HT1080 (cell line): ENCODE measurements at regions not wholly inside any gene's neighbourhood (a gene's known extent, or its start where the extent isn't known, plus 50 kb on each side); places are given as distances from the start of the nearest gene placed in this dataset.

Experiments
- DNase-seq: peaks from one replicate; pipeline ENCODE4 v3.0.0-alpha.2; 2015; ENCODE audit warnings: low read depth

GRCh38 chr7:132672200-132672990, 96.1 kb upstream of the PLXNA4 start:
- peak; percentile 12 for DNase-seq

GRCh38 chr7:132666774-132667172, 90.5 kb upstream of the PLXNA4 start:
- DNase-seq: no peak

DNA sequence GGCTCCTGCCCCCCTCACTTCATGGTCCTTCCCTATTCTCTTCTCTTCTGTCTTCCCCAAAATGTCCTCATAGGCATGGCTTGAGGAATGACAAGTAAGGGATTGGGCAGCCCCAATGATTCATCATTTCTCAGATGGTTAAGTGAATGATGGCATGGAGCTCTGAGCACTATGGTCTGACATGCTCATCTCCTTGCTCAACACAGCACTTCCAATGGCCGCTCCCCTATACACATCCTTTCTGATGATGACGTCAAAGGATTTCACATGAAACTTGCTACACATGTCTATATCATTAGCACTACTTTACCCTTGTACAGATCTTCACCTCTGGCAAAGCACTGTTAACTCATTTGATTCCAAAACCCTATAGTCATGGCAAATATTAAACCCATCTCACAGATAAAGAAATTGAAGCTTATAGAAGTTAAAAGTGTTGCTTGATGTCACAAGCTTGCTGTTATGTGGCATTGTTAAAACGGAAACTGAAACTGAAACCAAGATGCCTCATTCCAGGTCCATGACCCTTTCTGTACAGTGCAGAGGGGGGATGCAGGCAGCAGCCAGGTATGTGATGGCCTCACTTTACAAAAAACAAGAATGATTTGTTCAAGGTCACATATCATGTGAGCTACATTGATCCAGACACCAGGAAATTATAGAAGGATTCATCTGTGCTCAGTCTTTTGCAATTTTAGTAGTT, 90.0 kb upstream of the PLXNA4 start:
- peak; percentile 43 for DNase-seq

DNA sequence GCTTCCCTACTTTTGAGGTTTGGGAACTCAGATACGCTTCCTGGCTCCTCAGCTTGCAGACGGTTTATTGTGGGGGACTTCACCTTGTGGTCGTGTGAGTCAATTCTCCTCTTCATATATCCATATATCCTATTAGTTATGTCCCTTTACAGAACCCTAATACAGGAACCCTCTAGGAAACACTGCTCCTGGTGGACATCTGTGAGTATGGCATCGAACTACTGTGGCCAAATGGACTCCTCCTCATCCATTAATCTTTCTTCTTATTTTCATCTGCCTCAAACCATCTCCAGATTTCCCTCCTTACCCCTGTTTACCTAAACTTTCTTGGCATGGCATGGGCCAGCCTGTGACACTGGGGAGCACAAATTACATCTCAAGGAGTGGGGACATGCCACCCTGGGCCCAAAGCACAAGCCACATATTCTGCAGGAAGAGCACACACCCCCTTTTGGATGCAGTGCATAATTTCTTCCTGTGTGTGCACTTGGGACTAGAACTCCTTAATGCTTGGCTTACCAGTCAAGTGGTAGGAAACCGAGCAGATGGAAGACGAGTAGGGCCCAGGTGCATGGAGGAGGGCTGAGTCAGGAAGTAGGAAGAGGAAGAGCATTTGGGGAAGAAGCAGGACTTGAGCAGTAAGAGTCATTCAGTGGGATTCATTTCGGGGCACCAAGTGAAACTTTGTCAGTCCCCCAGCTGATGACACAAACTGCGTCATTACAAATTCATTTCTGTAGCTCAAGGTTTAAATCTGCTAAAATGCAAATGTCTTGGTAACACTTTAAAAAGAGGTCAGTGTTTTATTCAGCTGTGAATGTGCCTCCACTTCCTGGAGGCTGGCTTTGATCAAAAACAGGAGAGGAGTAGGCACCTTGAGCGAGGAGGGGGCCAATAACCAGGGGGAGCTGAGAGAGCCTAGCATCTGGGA, 80.8 kb upstream of the PLXNA4 start:
- DNase-seq: peak; percentile 44

GRCh38 chr7:132656341-132656740, 80.1 kb upstream of the PLXNA4 start:
- no peak for DNase-seq

GRCh38 chr7:132655131-132655727, 79.0 kb upstream of the PLXNA4 start:
- DNase-seq: no peak

GRCh38 chr7:132654150-132654549, 77.9 kb upstream of the PLXNA4 start:
- no peak for DNase-seq

GRCh38 chr7:132653366-132653930, 77.2 kb upstream of the PLXNA4 start:
- DNase-seq: no peak

DNA sequence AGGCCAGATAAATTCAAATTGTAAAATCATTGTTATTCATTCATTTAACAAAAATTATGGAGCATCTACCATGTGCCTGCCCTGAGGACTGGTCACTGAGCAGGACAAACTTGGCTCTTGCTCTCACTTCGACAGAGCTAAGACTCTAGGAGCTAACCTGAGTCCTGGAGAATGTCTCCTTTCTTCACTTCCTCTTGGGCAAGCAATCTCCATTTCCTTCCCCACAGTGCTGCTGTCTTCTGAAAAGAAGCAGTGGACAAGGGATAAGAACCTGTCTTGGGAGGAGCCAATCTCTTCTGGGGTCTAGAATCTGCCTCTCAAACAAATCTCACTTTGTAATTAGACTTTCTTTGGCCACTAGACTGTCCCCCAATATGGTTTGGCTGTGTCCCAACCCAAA, 76.2 kb upstream of the PLXNA4 start:
- no peak for DNase-seq

GRCh38 chr7:132650498-132650897, 74.2 kb upstream of the PLXNA4 start:
- DNase-seq: peak; percentile 88

- DNase-seq: no peak
Observed at GRCh38 chr7:132647311-132647710, 71.0 kb upstream of the PLXNA4 start.

GRCh38 chr7:132646052-132646451, 69.8 kb upstream of the PLXNA4 start:
- DNase-seq: peak; percentile 63

DNA sequence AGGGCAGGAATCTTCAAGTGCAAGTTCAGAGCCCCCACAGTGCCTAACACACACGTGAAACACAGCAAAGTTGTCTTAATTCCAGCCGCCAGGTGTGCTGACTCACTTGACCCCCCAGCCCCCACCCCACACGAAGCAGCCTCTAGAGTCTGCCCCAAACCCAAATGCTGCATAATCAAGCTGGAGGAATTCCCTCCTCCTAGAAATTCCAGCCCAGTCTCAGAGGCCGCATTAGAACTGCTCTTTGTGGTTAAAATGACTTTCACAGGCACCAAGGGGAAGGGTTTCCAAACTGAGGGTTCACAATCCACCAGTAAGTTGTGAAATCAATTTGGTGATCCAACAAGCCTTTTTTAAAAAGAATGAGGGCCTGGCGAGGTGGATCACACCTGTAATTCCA, 67.0 kb upstream of the PLXNA4 start:
- DNase-seq: no peak

- no peak for DNase-seq
Observed at GRCh38 chr7:132641238-132641637, 65.0 kb upstream of the PLXNA4 start.

DNA sequence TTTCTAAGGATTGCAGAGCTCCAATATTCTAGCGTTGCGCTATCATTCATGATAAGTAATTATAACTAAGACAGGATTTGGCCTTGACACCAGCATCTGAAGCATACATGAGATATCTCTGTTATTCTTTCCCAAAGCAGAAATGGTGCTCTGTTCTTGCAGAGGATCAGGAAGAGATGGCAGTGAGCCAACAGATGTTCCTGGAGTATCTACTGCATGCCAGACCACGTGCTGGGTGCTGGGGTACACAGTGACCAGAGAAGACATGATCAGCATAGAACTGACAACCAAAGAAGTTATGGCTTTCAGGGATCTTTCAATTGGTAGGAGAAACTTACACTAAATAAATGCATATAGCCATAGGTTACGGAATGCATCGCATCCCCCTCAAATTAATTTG, 63.7 kb upstream of the PLXNA4 start:
- no peak for DNase-seq

DNA sequence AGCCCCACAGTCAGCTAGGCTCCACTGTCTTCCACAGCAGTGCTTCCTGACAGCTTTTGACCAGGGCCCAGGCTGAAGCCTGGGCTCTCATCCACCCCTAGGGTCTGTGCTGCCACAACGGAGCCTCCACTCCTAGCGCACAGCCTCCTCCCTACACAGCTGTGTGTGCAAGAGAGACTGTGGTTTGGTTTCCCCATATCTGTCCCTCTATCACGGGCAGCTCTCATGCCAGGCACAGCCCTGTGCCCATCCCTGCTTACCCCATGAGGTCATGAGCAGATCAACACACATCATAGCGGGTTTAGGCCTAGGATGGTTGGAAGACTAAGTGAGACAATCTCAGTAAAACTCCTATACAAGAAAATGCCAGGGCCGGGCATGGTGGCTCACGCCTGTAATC, 61.7 kb upstream of the PLXNA4 start:
- DNase-seq: no peak

- peak; percentile 15 for DNase-seq
Observed at GRCh38 chr7:132636581-132636980, 60.3 kb upstream of the PLXNA4 start.

DNA sequence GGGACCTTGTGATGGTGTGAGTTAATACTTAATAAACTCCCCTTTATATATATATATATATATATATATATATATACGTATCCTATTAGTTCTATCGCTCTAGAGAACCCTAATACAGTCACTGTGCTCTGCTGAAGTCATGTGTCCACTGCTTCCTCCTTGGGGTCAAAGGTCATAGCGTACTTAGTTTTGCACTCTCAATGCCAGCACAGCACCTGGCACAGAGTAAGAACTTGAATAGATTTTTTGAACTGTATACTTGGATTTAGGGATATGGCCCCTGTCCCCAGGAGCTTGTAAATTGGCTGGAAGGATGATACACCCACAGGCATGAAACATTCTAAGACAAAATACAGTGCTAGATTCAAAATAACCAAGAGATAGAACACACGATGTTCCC, 58.9 kb upstream of the PLXNA4 start:
- DNase-seq: no peak

GRCh38 chr7:132630834-132631233, 54.6 kb upstream of the PLXNA4 start:
- no peak for DNase-seq
